Natural killer cell (primary cell): ENCODE measurements at regions not wholly inside any gene's neighbourhood (a gene's known extent, or its start where the extent isn't known, plus 50 kb on each side); places are given as distances from the start of the nearest gene placed in this dataset.

Source experiments
- ATAC-seq, 3 donors: fragments of 150-1000 bp in 2 of 3; fragments of 200-7000 bp in 1 of 3; cut with Tn5 transposase; 1 replicate in 1 of 3; 2 replicates in 2 of 3; pipeline ENCODE4 v1.10.0; 2021; ENCODE audit warnings: mild to moderate bottlenecking in 2 of 3, moderate library complexity in 2 of 3
- DNase-seq, 2 donors: peaks; one replicate each; pipeline versions ENCODE4 v3.0.0 to v3.0.0-alpha.2; 2013 to 2021; ENCODE audit warnings: mixed read lengths in 1 of 2
- H3K27ac ChIP-seq: one replicate; pipeline ENCODE4 v1.5.1; 2013; ENCODE audit warnings: mild to moderate bottlenecking, low read length
- H3K27me3 ChIP-seq: one replicate; pipeline ENCODE4 v1.6.1; 2013; ENCODE audit warnings: low read length; ENCODE audit not compliant: control insufficient read depth, insufficient read depth
- H3K36me3 ChIP-seq: one replicate; pipeline ENCODE4 v1.6.1; 2013; ENCODE audit warnings: low read length; ENCODE audit not compliant: control insufficient read depth, insufficient read depth
- H3K4me1 ChIP-seq: one replicate; pipeline ENCODE4 v1.6.1; 2013; ENCODE audit warnings: low read length; ENCODE audit not compliant: control insufficient read depth, insufficient read depth
- H3K4me3 ChIP-seq: one replicate; pipeline ENCODE4 v1.5.1; 2013; ENCODE audit warnings: low read length
- H3K9me3 ChIP-seq: one replicate; pipeline ENCODE4 v1.6.1; 2013; ENCODE audit warnings: low read length; ENCODE audit not compliant: control insufficient read depth, insufficient read depth
- H3K27ac Mint-ChIP-seq, 2 donors: one replicate each; pipeline ENCODE4 v1.8.0; 2022; ENCODE audit warnings: mild to moderate bottlenecking in 2 of 2, mixed read lengths in 2 of 2, moderate library complexity in 1 of 2
- H3K27me3 Mint-ChIP-seq, 2 donors: one replicate each; pipeline ENCODE4 v1.8.0; 2022; ENCODE audit warnings: low read depth in 2 of 2, mixed read lengths in 2 of 2
- H3K36me3 Mint-ChIP-seq: one replicate; pipeline ENCODE4 v1.8.0; 2022; ENCODE audit warnings: mixed read lengths
- H3K4me1 Mint-ChIP-seq, 2 donors: one replicate each; pipeline ENCODE4 v1.8.0; 2022; ENCODE audit warnings: mixed read lengths in 2 of 2
- H3K4me3 Mint-ChIP-seq: one replicate; pipeline ENCODE4 v1.8.0; 2022; ENCODE audit warnings: mild to moderate bottlenecking, moderate library complexity, mixed read lengths
- H3K9me3 Mint-ChIP-seq, 2 donors: one replicate each; pipeline ENCODE4 v1.8.0; 2022; ENCODE audit warnings: mixed read lengths in 2 of 2
- CTCF ChIP-seq: fragments of 200-600 bp; IDR thresholded peaks from one replicate; pipeline ENCODE4 v1.8.0; 2022; ENCODE audit warnings: antibody characterized with exemption
- WGBS: methylation state at CpG from one replicate; pipeline ENCODE4 v1.1.7; 2013; ENCODE audit warnings: missing lambda C conversion rate; ENCODE audit not compliant: insufficient coverage; 5-methylcytosine and 5-hydroxymethylcytosine counted together
- intact Hi-C: fragments of 100-400 bp; cut with micrococcal nuclease; formaldehyde crosslinking; loops from one replicate; pipeline ENCODE4 v1.14.2; 2022

- Mint-ChIP-seq H3K9me3 (no peaks in the 10 kb centered on the region), H3K4me1 (no peaks in the 10 kb centered on the region), H3K27me3 (peaks cover 0 to 6% of the 10 kb centered on the region in 2 donors), H3K36me3 (no peaks in the 10 kb centered on the region), H3K4me3 (no peak overlapping the region), H3K27ac (no peak overlapping the region)
- TF ChIP-seq CTCF = no peak
- 37% methylated on average over 13 of the region's 13 CpGs for WGBS
- no peak for ATAC-seq
- Histone ChIP-seq H3K9me3 (no peaks in the 10 kb centered on the region), H3K4me1 (no peaks in the 10 kb centered on the region), H3K27ac (no peak overlapping the region), H3K4me3 (no peak overlapping the region), H3K27me3 (no peaks in the 10 kb centered on the region), H3K36me3 (no peaks in the 10 kb centered on the region)
- intact Hi-C loops = no loop called here
- no peak for DNase-seq
These were observed 638.5 kb downstream of the MED13L start for GRCh38 chr12:115638733-115639647.

- ATAC-seq = no peak
- DNase-seq = no peak
These were observed 640.9 kb downstream of the MED13L start for GRCh38 chr12:115636546-115636945.

GRCh38 chr12:115632308-115632707, 645.2 kb downstream of the MED13L start:
- Histone ChIP-seq H3K27ac (no peak overlapping the region), H3K4me1 (no peaks in the 10 kb centered on the region), H3K27me3 (no peaks in the 10 kb centered on the region), H3K36me3 (no peaks in the 10 kb centered on the region), H3K4me3 (no peak overlapping the region), H3K9me3 (no peaks in the 10 kb centered on the region)
- ATAC-seq (no peak), DNase-seq (no peak)
- no peaks in the 10 kb centered on the region for H3K4me1 Mint-ChIP-seq
- TF ChIP-seq CTCF = no peak
- no peak overlapping the region for H3K4me3 Mint-ChIP-seq
- peaks cover 0 to 6% of the 10 kb centered on the region in 2 donors for H3K27me3 Mint-ChIP-seq
- no peak overlapping the region for H3K27ac Mint-ChIP-seq
- intact Hi-C loops = no loop called here
- peaks cover 0 to 7% of the 10 kb centered on the region in 2 donors for H3K9me3 Mint-ChIP-seq
- H3K36me3 Mint-ChIP-seq = no peaks in the 10 kb centered on the region

More at GRCh38 chr12:115636546-115636945, 640.9 kb downstream of the MED13L start:
- Histone ChIP-seq H3K4me3 (no peak overlapping the region), H3K4me1 (no peaks in the 10 kb centered on the region), H3K36me3 (no peaks in the 10 kb centered on the region), H3K27me3 (no peaks in the 10 kb centered on the region), H3K27ac (no peak overlapping the region), H3K9me3 (no peaks in the 10 kb centered on the region)
- Mint-ChIP-seq H3K27ac (no peak overlapping the region), H3K4me1 (no peaks in the 10 kb centered on the region), H3K9me3 (no peaks in the 10 kb centered on the region), H3K4me3 (no peak overlapping the region), H3K27me3 (peaks cover 0 to 2% of the 10 kb centered on the region in 2 donors), H3K36me3 (no peaks in the 10 kb centered on the region)
- intact Hi-C loops = no loop called here
- WGBS = 52% methylated on average over 7 of the region's 9 CpGs
- no peak for TF ChIP-seq CTCF

DNA sequence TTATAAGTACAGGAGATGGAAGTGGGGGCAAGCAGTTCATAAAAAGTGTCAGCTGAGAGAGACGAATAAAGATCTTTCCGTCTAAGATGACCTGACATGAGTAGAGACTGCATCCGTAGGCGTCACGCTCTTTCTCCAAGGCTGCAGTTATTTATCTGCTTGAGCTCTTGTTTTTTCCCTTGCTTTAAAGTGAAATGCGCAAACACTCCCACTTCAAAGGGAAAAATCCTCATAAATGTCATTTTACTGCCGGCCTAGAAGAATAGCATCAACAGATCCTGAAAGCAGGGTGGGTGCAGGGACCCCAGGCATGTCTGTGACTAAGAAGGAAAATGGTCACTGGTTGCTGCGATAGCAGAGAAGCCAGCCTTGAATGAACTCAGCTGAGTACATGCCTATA, 647.4 kb downstream of the MED13L start:
- Mint-ChIP-seq H3K27me3 (peaks cover 0 to 6% of the 10 kb centered on the region in 2 donors), H3K4me1 (no peaks in the 10 kb centered on the region), H3K9me3 (peaks cover 0 to 7% of the 10 kb centered on the region in 2 donors), H3K27ac (no peak overlapping the region), H3K4me3 (no peak overlapping the region), H3K36me3 (no peaks in the 10 kb centered on the region)
- no peaks in the 10 kb centered on the region for H3K36me3 ChIP-seq
- no peak overlapping the region for H3K4me3 ChIP-seq
- WGBS = 93% methylated on average over 8 of the region's 8 CpGs
- no peaks in the 10 kb centered on the region for H3K27me3 ChIP-seq
- no peak for TF ChIP-seq CTCF
- ATAC-seq (no peak), DNase-seq (no peak)
- no peaks in the 10 kb centered on the region for H3K4me1 ChIP-seq
- intact Hi-C loops = no loop called here
- no peaks in the 10 kb centered on the region for H3K9me3 ChIP-seq
- no peak overlapping the region for H3K27ac ChIP-seq
